ENCODE measurements at regions not wholly inside any gene's neighbourhood (a gene's known extent, or its start where the extent isn't known, plus 50 kb on each side); places are given as distances from the start of the nearest gene placed in this dataset.

DNA sequence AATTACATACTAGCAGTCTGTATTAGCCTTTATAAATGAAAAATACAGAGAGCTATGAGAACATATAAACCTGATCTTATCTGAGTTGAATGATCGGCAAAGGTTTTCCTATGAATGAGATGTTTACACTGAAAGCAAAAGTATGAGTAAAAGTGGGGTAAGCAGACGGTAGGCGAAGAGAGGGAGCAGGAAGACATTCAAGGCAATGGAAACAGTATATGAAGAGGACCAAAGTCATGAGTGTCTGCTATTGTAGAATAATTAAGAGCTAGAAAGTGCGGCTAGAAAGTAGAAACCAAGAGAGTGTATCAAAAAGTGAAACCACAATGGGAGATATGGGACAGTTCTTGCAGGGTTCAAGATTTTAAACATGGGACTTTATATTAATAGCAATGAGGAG, 67.0 kb upstream of the TMLHE start:
- no peak overlapping the region for H3K27ac Mint-ChIP-seq
- no peaks in the 10 kb centered on the region for H3K4me1 Mint-ChIP-seq
- Histone ChIP-seq H3K27ac (ENCODE audit: insufficient read depth, low read length, poor library complexity, severe bottlenecking) (no peak overlapping the region), H3K36me3 (ENCODE audit: control insufficient read depth, insufficient read depth, low read length) (no peaks in the 10 kb centered on the region), H3K9me3 (ENCODE audit: control insufficient read depth in 2 of 2, low read length in 2 of 2) (no peaks in the 10 kb centered on the region), H3K4me1 (ENCODE audit: control insufficient read depth, insufficient read depth, low read length, poor library complexity, severe bottlenecking) (no peaks in the 10 kb centered on the region), H3K4me3 (ENCODE audit: low read depth, low read length) (no peak overlapping the region), H3K27me3 (ENCODE audit: control insufficient read depth, insufficient read depth, low read length) (no peaks in the 10 kb centered on the region)
- H3K27me3 Mint-ChIP-seq = peaks cover 6% of the 10 kb centered on the region
- H3K9me3 Mint-ChIP-seq = peaks cover 0 to 7% (median 0%) of the 10 kb centered on the region in 7 donors
- no peaks in the 10 kb centered on the region for H3K36me3 Mint-ChIP-seq
- H3K4me3 Mint-ChIP-seq = no peak overlapping the region
- DNase-seq (no peak), ATAC-seq (ENCODE audit: low read depth in 2 of 2) (no peak)

DNA sequence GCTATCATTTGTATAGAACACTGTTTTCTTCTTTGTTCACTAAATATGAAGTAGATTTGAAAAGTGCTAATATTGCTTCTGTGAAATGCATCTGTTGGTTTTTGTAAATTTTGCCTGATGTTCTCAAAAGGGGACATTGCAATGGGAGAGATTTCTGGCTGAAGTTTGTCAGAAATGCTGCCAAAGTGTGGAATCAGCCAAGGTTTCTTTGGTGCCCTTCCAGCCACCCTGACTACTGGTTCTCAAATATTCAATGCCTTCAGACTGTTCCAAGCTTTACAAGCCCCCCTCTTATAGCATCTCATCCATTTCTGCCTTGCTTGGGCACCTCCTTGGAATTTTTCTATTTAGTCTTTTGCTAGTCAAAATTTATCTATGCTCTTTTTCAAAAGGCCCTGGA, 60.6 kb upstream of the TMLHE start:
- H3K9me3 ChIP-seq (ENCODE audit: control insufficient read depth in 2 of 2, low read length in 2 of 2) = no peaks in the 10 kb centered on the region
- no peak overlapping the region for H3K4me3 ChIP-seq (ENCODE audit: low read depth, low read length)
- ATAC-seq (ENCODE audit: low read depth in 2 of 2) (no peak), DNase-seq (no peak)
- no peak overlapping the region for H3K4me3 Mint-ChIP-seq
- H3K4me1 ChIP-seq (ENCODE audit: control insufficient read depth, insufficient read depth, low read length, poor library complexity, severe bottlenecking) = no peaks in the 10 kb centered on the region
- no peak overlapping the region for H3K27ac ChIP-seq (ENCODE audit: insufficient read depth, low read length, poor library complexity, severe bottlenecking)
- H3K4me1 Mint-ChIP-seq = no peaks in the 10 kb centered on the region
- H3K27me3 Mint-ChIP-seq = no peaks in the 10 kb centered on the region
- H3K36me3 Mint-ChIP-seq = no peaks in the 10 kb centered on the region
- no peaks in the 10 kb centered on the region for H3K9me3 Mint-ChIP-seq
- H3K27me3 ChIP-seq (ENCODE audit: control insufficient read depth, insufficient read depth, low read length) = no peaks in the 10 kb centered on the region
- H3K27ac Mint-ChIP-seq = no peak overlapping the region
- H3K36me3 ChIP-seq (ENCODE audit: control insufficient read depth, insufficient read depth, low read length) = no peaks in the 10 kb centered on the region

DNA sequence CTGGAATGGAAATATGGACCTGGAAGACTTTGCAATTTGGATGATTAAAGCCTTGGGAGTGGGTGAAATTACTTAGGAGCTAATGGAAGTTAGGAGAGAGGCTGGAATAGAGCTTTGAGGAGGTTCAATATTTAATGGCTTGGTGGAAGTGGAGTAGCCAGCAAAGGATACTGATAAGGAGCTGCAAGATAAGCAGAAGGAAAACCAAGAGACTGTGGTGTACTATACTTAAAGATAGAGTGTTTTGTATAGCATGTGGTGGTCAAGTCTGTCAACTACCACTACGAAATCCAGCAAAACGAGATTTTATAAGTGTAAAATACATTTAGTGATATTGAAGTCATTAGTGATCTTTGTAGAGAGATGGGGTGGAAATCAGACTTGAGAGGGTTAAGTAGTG, 54.0 kb upstream of the TMLHE start:
- H3K27ac ChIP-seq (ENCODE audit: insufficient read depth, low read length, poor library complexity, severe bottlenecking) = no peak overlapping the region
- DNase-seq (no peak), ATAC-seq (ENCODE audit: low read depth in 2 of 2) (no peak)
- H3K4me3 ChIP-seq (ENCODE audit: low read depth, low read length) = no peak overlapping the region
- H3K4me3 Mint-ChIP-seq = no peak overlapping the region
- H3K36me3 Mint-ChIP-seq = no peaks in the 10 kb centered on the region
- H3K4me1 Mint-ChIP-seq = no peaks in the 10 kb centered on the region
- H3K9me3 Mint-ChIP-seq = peaks cover 0 to 3% (median 0%) of the 10 kb centered on the region in 7 donors
- no peaks in the 10 kb centered on the region for H3K4me1 ChIP-seq (ENCODE audit: control insufficient read depth, insufficient read depth, low read length, poor library complexity, severe bottlenecking)
- H3K9me3 ChIP-seq (ENCODE audit: control insufficient read depth in 2 of 2, low read length in 2 of 2) = peaks cover 3 to 5% of the 10 kb centered on the region in 2 experiments
- no peaks in the 10 kb centered on the region for H3K36me3 ChIP-seq (ENCODE audit: control insufficient read depth, insufficient read depth, low read length)
- no peaks in the 10 kb centered on the region for H3K27me3 Mint-ChIP-seq
- H3K27ac Mint-ChIP-seq = no peak overlapping the region
- H3K27me3 ChIP-seq (ENCODE audit: control insufficient read depth, insufficient read depth, low read length) = no peaks in the 10 kb centered on the region
